Lower leg skin (tissue), 3 donors: ENCODE measurements at regions not wholly inside any gene's neighbourhood (a gene's known extent, or its start where the extent isn't known, plus 50 kb on each side); places are given as distances from the start of the nearest gene placed in this dataset.

ENCODE experiments used
- CTCF ChIP-seq, 3 donors: fragments of 450-650 bp; IDR thresholded peaks; one replicate each; pipeline ENCODE4 v1.5.1; 2016; ENCODE audit warnings: antibody characterized with exemption in 3 of 3, mild to moderate bottlenecking in 3 of 3, moderate library complexity in 2 of 3
- POLR2A ChIP-seq, 2 donors: fragments of 450-650 bp; IDR thresholded peaks; one replicate each; pipeline ENCODE4 v1.6.1; 2016 to 2017; ENCODE audit warnings: antibody characterized with exemption in 2 of 2, mild to moderate bottlenecking in 1 of 2, moderate library complexity in 1 of 2

DNA sequence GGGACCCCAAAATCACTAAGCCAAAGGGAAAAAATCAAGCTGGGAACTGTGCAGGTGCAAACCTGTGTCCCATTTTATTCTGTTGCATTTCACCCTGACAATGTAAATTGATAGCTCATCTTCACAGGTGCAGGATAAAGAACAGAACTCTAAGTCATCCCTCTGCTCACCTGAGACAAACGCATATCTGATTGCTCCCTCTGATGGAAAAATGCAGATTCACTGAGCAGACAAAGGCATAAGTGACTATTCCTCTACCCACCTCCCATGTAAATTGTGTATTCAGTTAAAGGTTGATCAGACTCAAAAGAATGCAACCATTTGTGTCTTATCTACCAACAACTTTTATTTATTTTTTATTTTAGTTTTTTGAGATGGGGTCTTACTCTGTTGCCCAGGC, 644.2 kb downstream of the PTPRU start:
- TF ChIP-seq CTCF (IDR thresholded peaks at IDR 0.05) = no peak
- TF ChIP-seq POLR2A (IDR thresholded peaks at IDR 0.05) = no peak
